CD4-positive, alpha-beta T cell treated with Interleukin-6 for 4 hours (primary cell): ENCODE measurements at regions not wholly inside any gene's neighbourhood (a gene's known extent, or its start where the extent isn't known, plus 50 kb on each side); places are given as distances from the start of the nearest gene placed in this dataset.

ENCODE experiments used
- DNase-seq: peaks from one replicate; pipeline ENCODE4 v3.0.0-alpha.2; 2020; ENCODE audit warnings: mixed read lengths

DNA sequence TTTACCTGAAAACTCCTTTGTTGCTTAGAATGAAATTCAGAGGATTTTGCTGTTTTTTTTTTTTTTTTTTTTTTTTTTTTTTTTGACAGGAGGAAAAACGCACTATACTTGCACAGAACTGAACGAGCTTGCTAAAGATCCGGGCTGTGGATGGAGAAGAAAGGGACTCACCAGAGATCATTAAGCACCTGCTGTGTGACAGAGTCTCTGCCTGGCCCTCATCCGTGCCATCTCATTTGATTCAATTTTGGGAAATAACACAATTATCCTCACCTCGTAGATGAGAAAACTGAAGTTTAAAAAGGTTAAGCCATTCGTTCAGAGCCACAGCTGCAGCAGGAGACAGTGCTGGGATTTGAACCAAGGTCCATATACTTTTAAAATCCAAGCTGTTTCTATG is 775.4 kb upstream of the ID2 start:
- no peak for DNase-seq

DNA sequence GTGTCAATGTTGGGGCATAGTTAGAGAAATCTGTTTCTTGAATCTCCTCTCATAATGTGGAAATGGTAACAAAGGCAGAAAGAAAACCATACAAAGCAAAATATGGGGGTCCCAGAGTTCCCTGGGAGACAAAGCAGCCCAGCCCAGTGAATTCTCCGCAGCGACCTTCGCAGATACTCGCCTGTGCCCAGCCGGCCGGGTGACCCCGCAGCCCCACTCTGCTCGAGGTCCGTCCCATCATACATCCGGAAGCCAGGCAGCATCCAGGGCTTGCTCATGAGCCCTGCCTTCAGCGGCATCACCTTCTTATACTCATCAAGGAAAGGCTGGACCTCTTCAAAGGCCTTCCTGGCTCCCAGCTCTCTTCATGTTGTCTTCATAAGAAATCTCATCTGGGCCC is 774.8 kb upstream of the ID2 start:
- DNase-seq: no peak

GRCh38 chr2:7910752-7911151 is 771.1 kb upstream of the ID2 start:
- no peak for DNase-seq

GRCh38 chr2:7911196-7911595 is 770.7 kb upstream of the ID2 start:
- no peak for DNase-seq

DNA sequence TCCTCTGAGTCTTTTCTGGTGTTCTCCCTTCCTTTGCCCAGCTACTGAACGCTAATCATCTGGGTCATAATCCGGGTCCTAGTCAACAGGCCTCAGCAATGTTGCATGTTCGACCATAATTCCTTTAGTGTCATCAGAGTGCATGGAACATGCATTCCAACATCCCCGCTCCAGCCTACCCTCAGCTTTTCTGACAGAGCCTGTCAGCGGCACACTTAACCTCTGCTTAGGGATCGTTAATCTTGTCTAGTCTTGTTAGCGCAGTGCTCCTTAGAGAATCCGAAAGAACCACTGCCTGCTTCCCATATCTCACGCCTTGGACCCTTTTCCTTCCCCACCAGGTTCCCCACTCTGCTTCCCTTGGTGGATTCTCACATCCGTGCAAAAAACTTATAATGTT is 767.9 kb upstream of the ID2 start:
- no peak for DNase-seq

DNA sequence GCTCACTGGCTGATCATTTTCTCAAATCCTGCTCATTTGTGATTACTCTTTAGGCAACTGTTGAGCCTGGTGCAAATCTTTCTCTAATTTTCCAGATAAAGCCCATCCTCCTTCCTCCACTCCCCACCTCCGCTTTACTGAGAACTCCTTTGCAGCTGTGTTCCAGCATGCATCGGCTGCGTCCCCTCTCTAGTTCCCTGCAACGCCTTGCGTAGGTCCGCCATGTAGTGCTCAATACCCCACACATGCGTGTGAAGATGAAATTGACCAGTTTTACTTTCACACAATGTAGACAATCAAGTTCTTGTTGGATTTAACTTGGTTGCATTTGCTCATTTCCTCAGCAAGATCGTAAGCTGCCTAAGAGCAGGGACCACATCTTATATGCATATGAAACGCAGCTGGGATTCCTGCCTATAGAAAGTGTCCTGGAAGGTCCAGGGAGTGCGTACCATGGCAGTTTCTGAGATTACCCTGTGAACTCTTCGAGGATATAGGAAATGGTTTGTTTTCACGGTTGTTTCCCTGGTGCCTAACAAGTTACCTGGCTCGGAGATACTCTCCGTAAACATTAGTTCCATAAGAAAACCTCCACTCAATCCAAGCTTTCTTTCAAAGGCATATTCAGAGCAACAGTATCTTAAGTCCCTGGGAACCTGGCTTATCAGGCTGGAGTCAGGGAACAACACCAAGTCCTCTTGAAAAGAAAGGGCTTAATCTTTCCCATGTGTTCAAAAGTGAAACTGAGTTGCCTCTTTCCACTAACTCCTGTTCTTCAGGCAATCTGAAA is 766.4 kb upstream of the ID2 start:
- no peak for DNase-seq

- DNase-seq: no peak
Observed at GRCh38 chr2:7916670-7917069, 765.2 kb upstream of the ID2 start.

- DNase-seq: no peak
Observed at GRCh38 chr2:7919510-7919909, 762.3 kb upstream of the ID2 start.

DNA sequence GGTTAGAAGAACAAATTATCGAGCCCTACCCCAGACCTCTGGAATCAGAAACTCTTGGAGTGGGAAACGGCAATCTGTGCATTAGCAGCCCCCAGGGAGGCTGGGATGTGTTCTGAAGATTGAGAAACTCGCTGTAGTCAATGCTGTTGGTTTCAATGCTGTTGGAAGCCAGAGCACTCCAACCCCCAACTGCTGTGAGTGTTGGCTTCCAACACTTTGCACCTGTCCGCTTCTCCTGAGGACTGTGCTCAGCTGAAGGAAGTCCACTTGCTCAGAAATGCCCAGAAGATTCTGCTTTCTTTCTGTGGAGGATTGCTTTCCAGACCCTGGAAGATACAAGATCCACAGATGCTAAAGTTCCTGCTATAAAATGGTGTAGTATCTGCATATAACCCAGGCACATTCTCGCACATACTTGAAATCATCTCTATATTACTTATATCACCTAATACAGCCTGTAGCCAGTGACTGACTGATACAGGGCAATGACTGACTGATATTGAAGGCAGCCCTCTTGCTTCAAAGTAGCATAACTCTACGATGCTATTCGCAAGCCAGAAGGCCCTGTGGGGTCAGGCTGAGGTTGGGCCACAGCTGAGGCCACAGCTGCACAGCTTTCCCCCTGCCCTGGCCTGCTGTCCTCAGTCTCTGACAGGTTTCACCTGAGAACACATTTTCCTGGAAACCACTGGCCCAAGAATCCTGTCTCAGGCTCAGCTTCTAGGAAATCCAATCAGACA is 757.7 kb upstream of the ID2 start:
- DNase-seq: no peak

- DNase-seq: no peak
Observed at GRCh38 chr2:7925506-7925905, 756.4 kb upstream of the ID2 start.

DNA sequence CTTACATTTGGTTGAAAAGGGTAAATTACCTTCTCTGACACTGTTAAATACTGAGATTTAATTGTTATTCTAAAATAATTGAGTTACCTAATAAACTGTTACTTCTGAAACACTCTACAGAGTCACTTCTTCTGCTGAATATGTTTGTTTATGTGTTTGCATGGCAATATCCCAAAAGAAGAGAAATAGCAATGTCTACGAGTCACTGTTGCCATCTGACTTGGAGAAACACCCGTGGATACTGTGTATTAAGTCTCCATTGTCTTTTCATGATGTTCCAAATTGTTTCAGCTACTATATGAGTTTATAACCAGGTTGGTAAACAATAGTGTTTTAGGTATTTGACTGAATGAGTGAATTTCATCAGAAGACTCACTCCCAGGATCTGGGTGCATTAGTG is 754.2 kb upstream of the ID2 start:
- DNase-seq: no peak

DNA sequence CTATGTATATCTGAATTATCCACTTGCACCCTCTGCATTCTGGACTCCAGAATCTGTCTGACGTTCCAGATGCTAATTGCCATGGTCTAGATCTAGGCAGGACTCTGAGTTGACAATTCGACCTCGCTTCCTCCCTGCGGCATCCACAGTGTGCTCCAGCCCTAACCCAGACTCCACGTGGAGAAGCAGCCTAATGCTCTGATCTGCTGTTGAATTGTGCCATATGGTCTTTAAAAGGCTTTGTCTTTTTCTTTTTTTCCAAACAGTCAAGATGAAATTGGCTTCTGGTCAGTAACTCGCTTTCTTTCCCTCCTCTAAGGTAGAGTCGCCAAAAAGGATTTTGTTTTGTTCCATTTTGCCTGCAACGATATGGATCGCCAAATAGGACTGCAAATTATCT is 752.6 kb upstream of the ID2 start:
- DNase-seq: no peak

DNA sequence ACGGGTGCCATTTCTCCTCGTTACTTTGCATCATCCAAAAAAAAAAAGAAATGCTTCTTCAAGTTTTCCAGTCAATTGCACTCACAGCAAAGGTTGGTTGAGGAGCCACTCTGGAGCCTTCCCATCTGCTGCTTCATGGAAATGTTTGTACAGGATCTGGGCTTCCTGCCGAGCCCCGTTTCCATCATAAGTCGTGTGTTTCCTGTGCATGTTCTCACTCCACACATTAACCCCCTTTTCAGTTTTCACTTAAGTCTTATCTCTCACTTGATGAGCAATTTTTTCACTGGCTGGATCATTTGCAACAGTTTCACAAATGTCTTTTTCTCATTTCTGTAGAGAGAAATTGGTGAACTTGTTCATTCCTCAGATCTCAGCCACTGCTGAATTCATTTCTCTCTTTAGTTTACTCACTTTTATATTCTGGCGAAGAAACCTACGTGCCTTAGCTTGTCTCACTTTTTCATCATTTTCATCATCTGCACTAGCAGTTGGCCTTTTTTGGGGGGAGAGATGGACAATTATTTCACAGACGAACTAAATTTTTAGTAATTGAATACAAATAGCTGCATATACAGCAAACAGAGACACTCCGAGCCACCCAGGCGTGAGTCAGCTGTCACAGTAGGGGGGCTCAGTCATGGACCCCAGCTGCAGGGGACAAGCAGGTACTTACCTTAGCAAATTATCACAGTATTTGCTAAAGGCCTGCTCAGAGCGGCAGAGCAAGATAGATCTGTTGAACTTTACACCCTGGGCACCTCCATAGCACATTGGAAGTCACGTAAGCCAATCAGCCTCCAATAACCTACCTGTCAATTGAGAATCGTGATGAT is 750.8 kb upstream of the ID2 start:
- DNase-seq: no peak

GRCh38 chr2:7931808-7932207 is 750.0 kb upstream of the ID2 start:
- DNase-seq: no peak

DNA sequence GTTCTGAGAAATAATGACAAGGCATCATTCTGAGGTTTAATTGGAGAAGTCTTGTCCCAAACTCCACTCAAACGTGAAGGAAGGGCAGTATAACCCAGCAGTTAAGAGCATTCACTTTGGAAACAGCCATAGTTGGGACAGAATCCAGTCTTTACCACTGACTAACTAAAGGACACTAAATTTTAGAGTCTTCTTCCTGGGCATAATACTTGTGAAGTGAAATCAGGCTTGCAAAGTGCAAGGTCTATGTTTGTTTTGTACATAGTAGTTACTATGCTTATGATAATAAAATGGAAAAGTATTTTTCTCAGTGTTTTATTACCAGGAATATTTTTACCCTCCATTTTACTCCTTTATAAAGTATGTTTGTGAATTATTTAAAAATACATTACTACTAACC is 748.2 kb upstream of the ID2 start:
- no peak for DNase-seq

- DNase-seq: no peak
Observed at GRCh38 chr2:7934476-7934875, 747.4 kb upstream of the ID2 start.

DNA sequence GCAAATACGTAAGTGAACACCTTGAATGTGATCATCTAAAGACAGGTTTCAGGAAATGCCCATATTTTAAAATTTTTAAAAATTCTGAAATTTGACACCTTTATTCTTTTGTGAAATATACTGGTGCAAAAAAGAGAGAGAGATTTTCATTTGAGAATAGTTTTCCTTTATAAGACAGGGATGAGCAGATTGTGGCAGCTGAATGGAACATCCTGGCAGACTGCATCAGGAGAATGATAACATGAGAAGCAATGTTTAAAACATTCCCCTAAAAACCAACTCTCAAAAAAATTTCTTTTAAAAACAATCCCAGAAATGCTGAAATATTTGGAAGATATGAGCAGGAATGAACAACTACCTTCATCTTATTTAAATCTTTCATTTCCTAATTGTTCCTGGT is 744.8 kb upstream of the ID2 start:
- no peak for DNase-seq

GRCh38 chr2:7940723-7941122 is 741.1 kb upstream of the ID2 start:
- DNase-seq: no peak

DNA sequence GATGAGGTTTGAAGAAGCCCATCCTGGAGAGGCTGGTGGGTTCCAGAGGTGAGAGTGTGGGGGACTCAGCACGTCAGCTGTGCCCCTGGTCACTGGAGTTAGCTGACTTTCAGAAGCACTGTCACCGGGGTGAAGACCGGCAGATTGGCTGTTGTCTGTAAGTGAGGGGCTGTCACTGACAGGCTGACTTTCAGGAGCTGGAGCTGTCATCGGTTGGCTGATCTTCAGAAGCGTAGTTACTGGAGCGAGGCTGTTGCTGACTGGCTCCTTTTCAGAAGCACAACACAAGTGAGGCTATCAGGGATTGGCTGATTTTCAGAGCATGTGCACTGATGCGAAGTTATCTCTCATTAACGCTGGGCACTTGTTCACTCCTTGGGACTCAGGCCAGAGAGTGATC is 738.4 kb upstream of the ID2 start:
- no peak for DNase-seq

GRCh38 chr2:7945026-7945425 is 736.8 kb upstream of the ID2 start:
- no peak for DNase-seq

DNA sequence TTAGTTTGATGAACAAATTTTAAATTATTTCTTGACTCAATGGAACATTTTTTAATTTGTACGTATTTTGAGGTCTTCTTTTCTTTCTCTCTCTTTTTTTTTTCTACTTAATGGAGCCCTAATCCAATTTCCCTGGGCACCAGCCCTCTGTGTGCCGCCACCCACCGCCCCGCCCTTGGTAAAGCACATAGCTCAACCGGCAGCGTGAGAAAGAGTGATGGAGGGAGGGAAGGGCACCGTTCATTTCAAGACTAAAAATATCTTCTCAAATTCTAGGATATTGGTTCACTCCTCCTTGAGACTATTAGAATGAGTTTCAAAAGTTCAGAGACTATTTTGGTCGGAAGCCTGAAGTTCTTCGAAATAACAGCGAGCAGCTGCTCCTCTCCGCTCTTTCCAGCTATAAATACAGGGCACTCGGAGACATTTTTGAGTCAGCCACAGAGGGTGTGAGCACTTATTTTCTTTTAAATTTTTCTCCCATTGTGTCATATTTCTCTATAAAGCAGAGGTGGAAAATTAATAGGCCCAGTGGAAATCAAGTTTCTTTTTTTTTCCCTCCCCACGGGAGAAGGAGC is 731.7 kb upstream of the ID2 start:
- DNase-seq: no peak

DNA sequence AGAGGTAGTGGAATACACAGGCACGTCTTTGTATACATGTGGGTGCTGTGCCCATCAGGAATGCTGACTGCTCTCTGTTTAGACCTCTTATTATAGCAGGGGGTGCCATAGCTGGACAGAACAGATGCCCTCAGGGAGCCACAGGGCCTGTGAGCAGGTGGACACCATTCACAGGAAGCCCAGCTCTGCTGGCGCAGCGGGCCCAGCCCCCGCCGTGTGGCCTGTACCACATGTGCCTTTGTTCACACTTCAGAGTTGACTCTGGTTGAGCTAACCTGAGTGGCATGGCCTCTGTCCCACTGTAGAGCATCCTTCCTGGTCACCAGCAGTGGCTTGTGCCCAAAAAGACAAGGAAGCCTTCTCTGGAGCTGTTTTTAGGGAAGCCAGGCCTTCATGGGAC is 730.9 kb upstream of the ID2 start:
- DNase-seq: no peak

- DNase-seq: no peak
Observed at GRCh38 chr2:7951490-7951889, 730.4 kb upstream of the ID2 start.
